ENCODE measurements at regions not wholly inside any gene's neighbourhood (a gene's known extent, or its start where the extent isn't known, plus 50 kb on each side); places are given as distances from the start of the nearest gene placed in this dataset.
A peak's percentile ranks its signal among the peaks of the same experiment; 100 is the strongest.

DNA sequence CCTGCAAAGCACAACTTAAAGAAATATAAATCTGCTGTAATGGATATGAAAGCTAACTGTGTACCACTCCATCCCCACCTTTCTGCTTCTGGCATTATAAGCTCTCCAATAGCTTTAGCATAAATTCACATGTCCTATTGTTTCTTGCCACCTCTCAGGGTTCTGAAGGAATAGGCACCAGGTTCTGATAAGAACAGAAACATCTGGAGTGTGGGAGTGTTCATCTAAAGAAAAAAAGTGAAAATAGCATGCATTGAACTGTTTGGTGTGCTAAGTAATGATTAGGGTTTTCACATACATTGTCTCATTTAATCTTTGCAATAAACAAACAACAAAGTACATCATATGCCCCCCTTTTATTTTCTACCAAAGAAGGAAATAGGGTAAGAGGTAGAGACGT, 72.3 kb downstream of the FAM76B start:
- TF ChIP-seq, protein P1, sequence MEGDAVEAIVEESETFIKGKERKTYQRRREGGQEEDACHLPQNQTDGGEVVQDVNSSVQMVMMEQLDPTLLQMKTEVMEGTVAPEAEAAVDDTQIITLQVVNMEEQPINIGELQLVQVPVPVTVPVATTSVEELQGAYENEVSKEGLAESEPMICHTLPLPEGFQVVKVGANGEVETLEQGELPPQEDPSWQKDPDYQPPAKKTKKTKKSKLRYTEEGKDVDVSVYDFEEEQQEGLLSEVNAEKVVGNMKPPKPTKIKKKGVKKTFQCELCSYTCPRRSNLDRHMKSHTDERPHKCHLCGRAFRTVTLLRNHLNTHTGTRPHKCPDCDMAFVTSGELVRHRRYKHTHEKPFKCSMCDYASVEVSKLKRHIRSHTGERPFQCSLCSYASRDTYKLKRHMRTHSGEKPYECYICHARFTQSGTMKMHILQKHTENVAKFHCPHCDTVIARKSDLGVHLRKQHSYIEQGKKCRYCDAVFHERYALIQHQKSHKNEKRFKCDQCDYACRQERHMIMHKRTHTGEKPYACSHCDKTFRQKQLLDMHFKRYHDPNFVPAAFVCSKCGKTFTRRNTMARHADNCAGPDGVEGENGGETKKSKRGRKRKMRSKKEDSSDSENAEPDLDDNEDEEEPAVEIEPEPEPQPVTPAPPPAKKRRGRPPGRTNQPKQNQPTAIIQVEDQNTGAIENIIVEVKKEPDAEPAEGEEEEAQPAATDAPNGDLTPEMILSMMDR (conservative IDR thresholded peaks at IDR 0.05), result no peak
- no peaks in the 10 kb centered on the region for H3K36me3 Mint-ChIP-seq (ENCODE audit: low read depth)
- no peak overlapping the region for H3K27ac Mint-ChIP-seq (ENCODE audit: unreplicated experiment)

DNA sequence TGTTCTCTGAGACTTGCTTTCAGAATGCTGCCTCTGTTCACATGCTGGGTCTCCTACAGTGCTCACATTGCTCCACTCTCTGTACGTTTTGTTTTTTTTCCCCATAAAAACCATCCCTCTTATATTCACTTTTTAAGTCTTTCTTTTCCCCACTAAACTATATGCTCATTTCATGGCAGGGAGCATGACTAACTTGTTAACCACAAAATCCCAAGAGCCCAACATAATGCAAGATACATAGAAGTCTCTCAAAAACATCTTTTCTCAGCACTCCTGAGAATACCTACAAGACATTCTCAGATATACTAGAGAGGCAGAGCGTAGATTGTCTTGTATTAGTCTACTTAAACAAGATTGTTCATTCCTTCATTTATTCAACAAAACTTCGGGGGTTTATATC, 73.3 kb downstream of the FAM76B start:
- no peak for DNase-seq (ENCODE audit: low read depth, low spot score)
- Mint-ChIP-seq H3K27me3 (ENCODE audit: low read depth) (no peaks in the 10 kb centered on the region), H3K36me3 (ENCODE audit: low read depth) (no peaks in the 10 kb centered on the region), H3K4me1 (peaks cover 36% of the 10 kb centered on the region), H3K27ac (ENCODE audit: unreplicated experiment) (peak overlapping the region; percentile 72), H3K4me3 (no peak overlapping the region), H3K9me3 (no peaks in the 10 kb centered on the region)
- TF ChIP-seq, protein P1 (conservative IDR thresholded peaks at IDR 0.05), result no peak

More for the DNA sequence above, 72.3 kb downstream of the FAM76B start:
- Mint-ChIP-seq H3K27me3 (ENCODE audit: low read depth) (no peaks in the 10 kb centered on the region), H3K4me3 (no peak overlapping the region), H3K9me3 (no peaks in the 10 kb centered on the region), H3K4me1 (peaks cover 29% of the 10 kb centered on the region)
- no peak for DNase-seq (ENCODE audit: low read depth, low spot score)

DNA sequence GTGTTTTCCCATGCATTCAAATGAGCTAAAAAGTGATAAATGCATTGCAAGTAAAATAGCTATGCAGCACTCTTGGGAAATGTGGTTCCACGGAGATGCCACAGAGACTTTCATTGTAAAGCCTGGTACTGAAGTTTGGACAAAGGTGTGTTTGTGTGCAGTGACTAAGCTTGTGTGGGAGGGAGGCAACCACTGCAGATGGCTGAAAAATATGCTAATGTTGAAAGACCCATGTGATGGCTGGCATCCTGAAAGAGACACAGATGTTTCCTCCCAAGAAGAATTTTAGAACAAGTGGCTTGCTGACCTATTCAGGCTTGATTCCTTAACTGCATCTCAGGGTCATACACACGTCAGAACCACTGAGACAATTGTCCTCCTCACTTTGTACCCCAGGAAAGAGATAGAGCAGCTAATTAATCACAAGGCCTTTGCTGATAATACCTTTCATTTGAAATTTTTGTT, 73.8 kb downstream of the FAM76B start:
- no peaks in the 10 kb centered on the region for H3K27me3 Mint-ChIP-seq (ENCODE audit: low read depth)

DNA sequence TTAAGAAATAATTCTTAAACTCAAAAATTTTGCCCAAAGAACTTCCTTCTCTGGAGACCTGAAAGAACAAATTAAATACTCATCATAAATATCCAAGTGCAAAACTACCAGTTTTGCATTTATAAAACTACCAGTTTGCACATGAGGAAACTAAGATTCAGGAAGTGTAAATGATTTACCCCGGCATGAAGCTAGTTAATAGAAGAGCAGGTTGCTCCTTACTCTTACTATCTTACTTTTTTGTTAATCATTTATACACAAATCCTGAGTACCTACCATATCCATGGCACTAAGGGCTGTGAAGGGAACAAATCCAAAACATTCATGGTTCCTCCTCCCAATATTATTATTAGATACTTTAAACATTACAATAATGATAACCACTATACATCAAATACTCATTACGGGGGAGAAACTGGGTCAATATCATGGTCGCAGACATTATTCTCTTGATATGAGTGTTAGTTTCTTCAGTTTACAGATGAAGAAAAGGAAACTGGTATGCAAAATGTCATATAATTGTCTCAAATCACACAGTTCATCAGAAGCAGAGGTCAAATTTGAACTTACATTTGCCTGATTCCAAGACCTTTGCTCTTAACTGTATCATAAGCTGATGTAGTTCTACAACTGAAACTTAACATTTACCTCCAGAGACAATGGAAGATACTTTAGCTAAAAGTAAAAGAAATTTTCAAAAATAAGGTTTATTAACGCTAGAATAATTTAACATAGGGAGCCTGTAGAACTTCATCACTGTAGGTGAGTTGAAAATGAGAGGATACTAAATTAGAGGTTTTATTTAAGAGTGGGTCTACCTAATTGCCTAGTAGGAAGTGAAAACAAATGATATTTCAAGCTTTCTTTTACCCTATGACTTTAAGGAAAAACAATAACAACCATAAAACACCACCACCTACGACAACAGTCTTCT, 74.5 kb downstream of the FAM76B start:
- no peaks in the 10 kb centered on the region for H3K27me3 Mint-ChIP-seq (ENCODE audit: low read depth)
- H3K27ac Mint-ChIP-seq (ENCODE audit: unreplicated experiment), result no peak overlapping the region
- H3K9me3 Mint-ChIP-seq, result no peaks in the 10 kb centered on the region
- TF ChIP-seq, protein P1 (conservative IDR thresholded peaks at IDR 0.05), result no peak
- no peak overlapping the region for H3K4me3 Mint-ChIP-seq
- H3K4me1 Mint-ChIP-seq, result peaks cover 40% of the 10 kb centered on the region
- no peak for DNase-seq (ENCODE audit: low read depth, low spot score)
- no peaks in the 10 kb centered on the region for H3K36me3 Mint-ChIP-seq (ENCODE audit: low read depth)

More for the DNA sequence above, 73.8 kb downstream of the FAM76B start:
- Mint-ChIP-seq H3K4me1 (peaks cover 40% of the 10 kb centered on the region), H3K9me3 (no peaks in the 10 kb centered on the region), H3K4me3 (peak overlapping the region; percentile 9), H3K36me3 (ENCODE audit: low read depth) (no peaks in the 10 kb centered on the region), H3K27ac (ENCODE audit: unreplicated experiment) (peak overlapping the region; percentile 72)
- TF ChIP-seq, protein P1 (conservative IDR thresholded peaks at IDR 0.05), result no peak
- no peak for DNase-seq (ENCODE audit: low read depth, low spot score)

DNA sequence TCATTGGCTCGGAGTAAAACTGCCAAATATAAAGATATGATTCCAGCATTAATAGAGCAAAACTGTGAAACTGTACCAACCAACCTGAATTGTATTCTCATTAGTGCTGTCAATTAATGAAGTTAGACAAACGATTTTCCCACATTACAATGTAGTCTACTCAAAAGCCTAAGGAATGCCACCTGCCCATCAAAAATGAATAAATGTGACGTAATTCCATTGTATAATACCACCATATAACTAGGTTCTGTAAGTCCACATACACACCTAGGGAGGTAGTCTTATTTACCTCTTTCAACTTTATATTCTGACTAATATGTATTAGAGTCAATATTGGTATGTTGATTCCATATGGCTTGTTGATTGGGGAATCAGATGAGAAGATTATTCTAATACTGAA, 76.2 kb downstream of the FAM76B start:
- H3K27me3 Mint-ChIP-seq (ENCODE audit: low read depth), result no peaks in the 10 kb centered on the region
- TF ChIP-seq, protein P1 (conservative IDR thresholded peaks at IDR 0.05), result no peak
- no peaks in the 10 kb centered on the region for H3K9me3 Mint-ChIP-seq
- H3K36me3 Mint-ChIP-seq (ENCODE audit: low read depth), result no peaks in the 10 kb centered on the region
- H3K4me1 Mint-ChIP-seq, result peaks cover 42% of the 10 kb centered on the region
- no peak for DNase-seq (ENCODE audit: low read depth, low spot score)
- H3K4me3 Mint-ChIP-seq, result no peak overlapping the region
- no peak overlapping the region for H3K27ac Mint-ChIP-seq (ENCODE audit: unreplicated experiment)
